Fibroblast of the conjunctiva (primary cell): ENCODE measurements at regions not wholly inside any gene's neighbourhood (a gene's known extent, or its start where the extent isn't known, plus 50 kb on each side); places are given as distances from the start of the nearest gene placed in this dataset.

Experiments used
- DNase-seq: peaks from one replicate; pipeline ENCODE4 v3.0.0-alpha.2; 2010; ENCODE audit warnings: low read depth

- DNase-seq, result no peak
Observed at GRCh38 chr7:52479990-52480389, 555.4 kb upstream of the POM121L12 start.

GRCh38 chr7:52475001-52475582 lies 560.3 kb upstream of the POM121L12 start:
- no peak for DNase-seq

DNA sequence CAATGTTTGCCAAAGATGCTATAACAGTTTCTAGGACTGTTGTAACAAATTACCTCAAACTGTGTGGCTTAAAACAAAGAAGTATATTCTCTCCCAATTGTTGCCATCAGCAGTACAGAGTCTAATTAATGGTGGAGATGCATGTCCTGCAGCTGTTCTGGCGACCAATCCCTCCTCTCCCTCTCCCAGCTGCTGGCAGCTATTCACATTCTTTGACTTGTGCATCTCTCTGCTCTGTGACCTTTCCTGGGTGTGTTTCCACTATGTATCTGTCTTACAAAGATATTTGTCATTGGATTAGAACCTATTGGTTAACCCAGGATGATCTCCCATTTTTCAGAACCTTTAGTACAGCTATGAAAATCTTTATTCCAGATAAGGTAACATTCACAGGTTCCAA lies 561.7 kb upstream of the POM121L12 start:
- no peak for DNase-seq

DNA sequence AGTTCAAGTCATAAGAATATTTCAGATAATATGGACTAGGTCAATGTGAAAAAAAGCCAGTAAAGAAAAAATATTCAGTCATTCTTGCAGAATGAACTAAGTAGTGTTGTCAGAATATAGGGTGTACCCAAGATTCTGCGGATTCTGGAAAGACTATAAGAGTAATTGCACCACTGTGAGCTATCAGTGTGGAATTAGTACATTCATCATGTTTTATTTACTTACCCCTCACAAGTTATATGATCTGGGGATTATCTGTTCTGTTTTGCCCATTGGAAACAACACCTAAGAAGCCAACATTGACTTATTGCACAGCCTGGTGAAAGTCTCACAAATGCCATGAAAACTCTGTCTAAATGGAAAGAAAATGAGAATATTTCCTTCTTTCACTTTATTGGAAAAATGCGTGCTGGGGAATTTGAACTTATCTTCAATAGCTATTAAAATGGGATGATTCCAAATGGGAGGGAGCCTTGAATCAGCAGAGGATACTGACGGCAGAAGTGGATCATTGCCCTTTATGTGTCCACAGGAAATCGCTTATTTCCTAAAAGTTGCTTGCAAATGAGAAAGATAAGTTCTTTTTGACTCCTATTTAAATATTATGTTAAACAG lies 563.3 kb upstream of the POM121L12 start:
- DNase-seq, result no peak

DNA sequence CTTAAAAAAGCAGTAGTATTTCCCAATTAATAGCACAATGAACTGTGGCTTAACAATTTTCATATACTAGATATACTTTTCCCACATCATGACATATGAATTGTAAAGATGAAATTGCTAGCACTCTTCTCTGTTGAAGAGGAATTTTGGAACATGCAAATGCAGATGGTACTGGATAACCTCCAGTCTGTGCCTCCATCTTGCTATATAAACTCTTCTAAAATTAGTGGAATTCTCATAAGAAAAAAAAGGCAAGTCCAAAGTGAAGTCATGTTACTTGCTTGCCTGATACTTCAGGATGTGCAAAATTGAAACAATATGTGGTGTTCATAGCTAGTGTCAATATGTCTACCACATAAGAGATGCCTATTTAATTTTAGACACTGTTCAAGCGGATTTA lies 570.2 kb upstream of the POM121L12 start:
- no peak for DNase-seq

- DNase-seq, result no peak
Observed at GRCh38 chr7:52463341-52463740, 572.1 kb upstream of the POM121L12 start.

- no peak for DNase-seq
Observed at GRCh38 chr7:52462474-52462873, 573.0 kb upstream of the POM121L12 start.

DNA sequence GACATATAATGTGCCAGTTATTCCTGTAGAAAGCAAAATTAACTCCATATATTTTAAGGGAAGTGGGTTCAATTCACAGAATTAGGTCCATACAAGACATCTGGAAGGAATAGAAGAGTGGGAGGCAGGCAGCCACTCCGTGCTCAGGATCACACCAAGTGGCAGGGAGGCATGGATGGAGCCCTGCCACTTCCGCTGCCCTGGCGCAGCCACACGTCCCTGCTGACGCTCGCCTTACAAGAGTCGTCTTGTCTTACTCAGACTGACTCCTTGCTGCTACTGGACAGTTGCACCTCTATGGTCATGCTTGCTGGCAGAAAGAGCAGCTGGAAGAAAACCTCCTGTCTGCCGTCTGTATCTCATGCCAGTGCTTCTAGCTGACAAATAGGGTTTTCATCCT lies 579.9 kb upstream of the POM121L12 start:
- no peak for DNase-seq

DNA sequence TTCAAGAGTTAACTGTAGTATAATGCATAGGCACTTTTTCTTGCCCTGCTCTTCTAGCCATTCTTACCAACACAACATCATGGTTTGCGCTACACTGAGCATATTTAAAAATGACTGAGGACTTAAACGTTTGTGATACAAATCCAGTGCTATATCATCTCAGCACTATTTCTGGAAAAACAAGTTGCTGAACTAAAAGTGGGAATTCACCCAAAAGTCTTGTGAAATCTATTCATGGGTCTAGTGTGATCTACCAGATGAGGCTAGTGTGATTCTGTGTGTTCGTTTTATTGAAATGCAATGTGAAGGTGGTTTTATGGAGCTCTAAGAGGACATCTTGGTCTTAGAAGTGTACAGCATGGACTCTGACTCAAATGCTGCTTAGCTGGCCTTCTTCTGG lies 584.6 kb upstream of the POM121L12 start:
- no peak for DNase-seq

- DNase-seq, result no peak
Observed at GRCh38 chr7:52447581-52448180, 587.8 kb upstream of the POM121L12 start.

- DNase-seq, result no peak
Observed at GRCh38 chr7:52436278-52436677, 599.2 kb upstream of the POM121L12 start.

- DNase-seq, result no peak
Observed at GRCh38 chr7:52431082-52431815, 604.2 kb upstream of the POM121L12 start.

GRCh38 chr7:52423251-52423650 lies 612.2 kb upstream of the POM121L12 start:
- DNase-seq, result no peak

DNA sequence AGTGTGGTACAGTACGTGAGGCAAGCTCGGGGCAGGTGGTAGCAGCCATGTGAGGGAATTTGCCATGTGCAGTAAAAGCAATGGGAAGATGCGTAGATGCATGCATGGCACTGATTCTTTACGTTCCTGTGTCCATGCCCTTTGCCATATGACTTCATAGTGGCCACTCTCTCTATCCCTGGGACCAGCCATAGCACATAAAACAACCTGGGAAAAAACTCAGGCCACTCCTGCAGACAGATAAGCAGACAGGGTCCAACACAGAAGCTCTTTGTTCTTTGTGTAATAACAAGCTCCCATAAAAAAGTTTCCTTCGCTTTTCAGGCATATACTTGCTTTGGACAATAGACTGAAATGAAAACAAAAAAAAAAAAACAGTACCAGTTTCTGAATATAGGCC lies 622.4 kb upstream of the POM121L12 start:
- no peak for DNase-seq

- no peak for DNase-seq
Observed at GRCh38 chr7:52410032-52410431, 625.4 kb upstream of the POM121L12 start.

DNA sequence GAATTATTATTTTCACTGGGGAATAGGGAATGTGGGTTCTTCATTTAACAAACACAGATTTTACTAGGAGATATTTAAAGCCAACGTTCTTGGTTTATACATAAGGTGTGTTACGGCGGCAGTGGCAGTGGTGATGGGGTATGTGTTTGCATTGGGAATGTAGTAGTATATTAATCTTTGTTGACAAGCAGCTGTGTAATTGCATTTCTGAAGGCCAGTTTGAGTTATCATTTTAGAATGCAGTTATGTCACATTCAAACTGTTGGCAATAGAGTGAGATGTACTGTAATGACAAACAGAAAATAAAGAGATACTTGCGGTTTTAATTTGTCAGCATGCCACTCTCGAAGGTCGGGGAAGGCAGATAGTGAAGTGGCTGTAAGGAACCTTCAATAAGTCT lies 628.6 kb upstream of the POM121L12 start:
- no peak for DNase-seq

DNA sequence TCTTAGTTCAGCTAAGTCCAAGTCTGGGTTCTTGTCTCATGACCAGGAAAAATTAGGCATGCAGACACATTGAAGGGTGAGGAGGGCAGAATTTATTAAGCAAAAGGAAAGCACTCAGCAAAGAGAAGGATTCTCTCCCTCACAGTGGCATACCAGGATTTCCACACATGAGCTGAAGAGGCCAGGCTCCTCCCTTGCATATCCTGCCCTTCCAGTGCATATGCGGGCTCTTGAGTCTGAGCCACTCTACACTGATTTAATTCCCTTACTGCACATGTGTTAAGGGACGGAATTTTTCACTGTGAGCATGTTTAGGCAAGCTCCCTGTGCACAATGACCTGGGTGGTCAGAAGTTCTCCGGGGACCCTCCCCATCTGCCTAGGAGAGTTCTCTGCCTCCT lies 652.7 kb upstream of the POM121L12 start:
- DNase-seq, result no peak

GRCh38 chr7:52369922-52370321 lies 665.5 kb upstream of the POM121L12 start:
- DNase-seq, result no peak

DNA sequence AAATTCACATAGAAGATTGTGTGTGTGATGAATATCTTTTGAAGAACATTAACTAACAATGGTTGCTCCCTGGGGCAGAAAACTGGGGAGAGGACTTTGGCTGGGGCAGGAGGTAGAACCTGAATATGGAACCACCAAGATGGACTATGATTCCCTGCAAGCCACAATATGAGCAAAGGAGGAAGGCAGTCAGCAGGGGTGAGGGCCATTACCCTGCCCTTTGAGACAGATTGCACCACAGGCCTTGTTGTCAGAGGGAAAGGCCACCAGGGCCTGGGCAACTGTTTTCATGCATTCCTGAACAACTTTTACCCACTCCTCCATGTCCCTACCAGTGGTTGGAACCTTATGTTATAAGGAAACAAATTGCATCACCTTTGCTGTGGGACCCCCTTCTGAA lies 670.1 kb upstream of the POM121L12 start:
- DNase-seq, result no peak

- DNase-seq, result no peak
Observed at GRCh38 chr7:52362521-52362920, 672.9 kb upstream of the POM121L12 start.

DNA sequence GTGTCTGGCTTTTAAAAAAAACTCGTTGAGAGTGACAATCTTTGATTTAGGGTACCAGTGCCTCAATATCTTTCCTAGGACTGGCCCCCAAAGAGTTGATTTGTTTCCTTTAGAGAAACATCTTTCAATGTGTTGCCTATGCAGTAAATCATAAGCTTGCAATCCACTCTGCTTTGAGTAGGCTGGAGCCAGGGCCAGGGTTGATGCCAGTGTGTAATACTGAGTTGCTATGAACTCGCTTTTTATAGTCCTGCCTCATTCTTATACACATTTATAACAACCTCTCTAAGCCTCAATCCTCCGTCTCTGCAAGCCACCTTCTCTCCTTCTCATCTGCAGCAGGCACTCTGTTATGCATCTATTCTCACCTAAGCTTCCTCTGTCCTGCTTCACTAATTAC lies 674.9 kb upstream of the POM121L12 start:
- no peak for DNase-seq

DNA sequence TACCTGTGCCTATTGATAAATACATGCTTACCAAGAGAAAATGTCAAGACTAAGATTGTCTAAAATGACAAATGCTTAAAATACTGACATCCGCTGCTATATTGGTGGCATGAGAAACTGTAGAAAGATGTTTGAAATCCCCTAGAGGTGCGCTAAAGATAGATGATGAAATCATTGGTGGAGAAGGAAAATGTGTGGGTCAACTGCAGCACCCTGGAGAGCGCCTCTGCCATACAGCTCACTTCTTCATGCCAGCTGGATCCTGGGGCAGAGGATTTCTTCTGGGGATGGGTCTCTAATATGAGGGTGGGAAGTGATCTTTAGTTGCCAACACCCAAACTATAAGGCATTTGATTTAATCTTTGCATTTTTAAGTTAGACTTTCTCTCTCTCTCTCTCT lies 680.4 kb upstream of the POM121L12 start:
- no peak for DNase-seq
